ENCODE measurements at regions not wholly inside any gene's neighbourhood (a gene's known extent, or its start where the extent isn't known, plus 50 kb on each side); places are given as distances from the start of the nearest gene placed in this dataset.

DNA sequence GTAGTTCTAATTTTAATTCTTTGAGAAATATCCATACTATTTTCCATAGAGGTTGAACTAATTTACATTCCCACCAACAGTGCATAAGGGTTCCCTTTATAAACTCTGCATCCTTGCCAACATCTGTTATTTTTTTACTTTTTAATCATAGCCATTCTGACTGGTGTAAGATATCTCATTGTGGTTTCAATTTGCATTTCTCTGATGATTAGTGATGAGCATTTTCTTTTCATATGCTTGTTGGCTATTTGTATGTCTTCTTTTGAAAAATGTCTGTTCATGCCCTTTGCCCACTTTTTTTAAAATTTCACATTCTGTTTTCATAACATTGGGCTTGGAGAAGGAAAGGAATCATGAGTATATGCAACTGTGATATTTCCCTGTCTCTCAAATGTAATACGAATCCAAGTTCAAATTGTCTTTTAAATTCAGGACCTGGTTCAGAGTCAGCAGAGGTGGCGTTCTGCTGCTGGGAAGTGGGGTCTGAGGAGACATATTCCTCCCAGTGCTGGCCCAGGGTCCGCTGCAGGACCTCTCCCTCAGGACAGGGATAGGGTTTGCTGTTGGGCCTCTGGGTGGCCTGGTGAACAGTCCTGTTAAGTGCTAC is 81.2 kb upstream of the ETV6 start:
- no peak for DNase-seq

DNA sequence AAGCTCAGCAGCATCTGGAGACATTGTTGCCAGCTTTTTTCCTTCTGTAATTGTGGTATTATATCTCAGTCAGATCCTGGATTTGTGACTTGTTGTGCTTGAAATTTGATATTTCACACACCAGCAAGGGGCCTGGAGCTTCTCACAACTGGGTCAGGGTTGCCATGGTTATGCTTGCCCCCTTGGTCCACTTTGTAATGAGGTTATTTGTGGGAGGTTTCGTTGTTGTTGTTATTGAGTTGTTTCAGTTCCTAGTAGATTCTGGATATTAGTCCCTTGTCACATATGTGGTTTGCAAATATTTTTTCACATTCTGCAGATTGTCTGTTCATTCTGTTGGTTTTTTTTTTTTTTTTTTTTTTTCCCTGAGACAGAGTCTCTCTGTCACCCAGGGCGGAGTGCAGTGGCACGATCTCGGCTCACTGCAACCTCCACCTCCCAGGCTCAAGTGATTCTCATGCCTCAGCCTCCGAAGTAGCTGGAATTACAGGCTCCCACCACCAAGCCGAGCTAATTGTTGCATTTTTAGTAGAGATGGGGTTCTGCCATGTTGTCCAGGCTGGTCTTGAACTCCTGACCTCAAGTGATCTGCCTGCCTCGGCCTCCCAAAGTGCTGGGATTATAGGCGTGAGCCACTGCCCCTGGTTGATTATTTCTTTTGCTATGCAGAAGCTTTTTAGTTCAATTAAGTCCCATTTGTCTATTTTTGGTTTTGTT is 80.6 kb upstream of the ETV6 start:
- DNase-seq: no peak

DNA sequence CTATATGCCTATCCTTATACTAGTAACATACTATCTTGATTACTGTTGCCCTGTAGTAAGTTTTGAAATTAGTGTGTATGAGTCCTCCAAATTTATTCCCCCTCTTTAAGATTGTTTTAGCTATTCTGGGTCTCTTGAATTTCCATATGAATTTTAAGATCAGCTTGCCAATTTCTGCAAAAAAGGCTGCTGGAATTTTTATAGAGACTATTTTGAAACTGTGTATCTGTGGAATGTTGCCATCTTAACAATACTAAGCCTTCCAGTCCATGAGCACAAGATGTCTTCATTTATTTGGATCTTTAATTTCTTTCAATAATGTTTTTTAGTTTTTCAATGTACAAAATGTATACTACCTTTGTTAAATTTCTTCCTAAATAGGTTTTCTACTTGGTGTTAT is 79.8 kb upstream of the ETV6 start:
- no peak for DNase-seq

DNA sequence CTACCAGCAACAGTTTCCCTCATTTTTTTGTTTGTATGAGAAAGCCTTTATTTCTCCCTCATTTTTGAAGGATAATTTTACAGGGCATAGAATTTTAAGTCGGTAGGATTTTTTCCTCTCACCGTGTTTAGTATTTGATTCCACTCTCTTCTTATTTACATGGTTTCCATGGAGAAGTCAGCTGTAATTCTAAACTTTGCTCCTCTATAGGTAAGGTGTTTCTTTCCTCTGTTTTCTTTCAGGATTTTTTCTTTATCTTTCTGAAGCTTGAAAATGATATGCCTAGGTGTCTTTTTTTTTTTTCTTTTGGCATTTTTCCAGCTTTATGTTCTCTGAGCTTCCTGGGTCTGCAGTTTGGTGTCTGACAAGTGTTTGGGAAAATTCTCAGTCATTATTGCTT is 75.6 kb upstream of the ETV6 start:
- no peak for DNase-seq

DNA sequence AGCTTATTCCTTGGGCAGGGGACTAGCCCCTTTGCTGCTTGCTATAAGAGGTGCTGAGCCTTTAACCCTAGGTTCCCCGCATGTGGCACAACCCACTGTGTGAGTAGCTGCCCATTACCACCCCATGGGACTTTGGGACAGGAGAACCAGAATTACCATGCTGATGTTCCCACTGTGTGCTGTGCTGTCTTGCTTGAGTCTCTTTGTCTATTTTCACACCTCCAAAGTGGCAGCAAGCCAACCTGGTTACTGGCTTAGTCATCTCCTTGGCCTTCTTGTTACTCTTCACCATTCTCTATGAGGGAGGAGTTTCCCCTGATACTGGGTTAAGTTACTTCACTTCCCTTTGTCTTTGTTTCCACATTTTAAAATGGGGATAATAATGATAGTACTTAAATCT is 73.4 kb upstream of the ETV6 start:
- no peak for DNase-seq

DNA sequence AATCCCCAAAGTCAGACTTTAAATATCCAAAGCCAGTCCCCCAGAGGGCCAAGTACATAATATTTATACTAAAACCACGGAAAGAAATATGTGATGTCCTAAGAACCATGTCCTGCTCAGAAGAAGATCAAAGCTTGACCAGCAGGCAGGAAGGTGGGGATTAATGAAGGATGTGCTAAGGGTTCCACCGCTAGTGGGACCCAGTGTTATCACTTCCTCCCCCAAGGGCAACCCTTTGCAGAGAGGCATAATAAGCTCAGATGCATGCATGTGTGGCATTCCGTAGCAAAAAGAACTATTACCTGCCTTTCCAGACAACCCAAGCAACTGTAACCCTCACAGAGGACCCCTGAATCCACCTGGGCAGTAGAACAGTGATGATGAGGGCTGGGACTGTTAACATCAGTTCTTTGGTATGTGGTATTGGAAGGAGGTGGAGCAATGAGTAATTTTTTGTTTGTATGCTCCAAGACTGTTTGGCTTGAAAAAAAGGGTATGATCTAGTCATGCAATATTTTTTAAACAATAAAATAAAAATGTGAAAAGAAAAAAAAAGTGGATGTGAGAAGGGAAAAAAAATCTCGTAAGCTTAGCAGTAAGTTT is 71.7 kb upstream of the ETV6 start:
- DNase-seq: no peak

DNA sequence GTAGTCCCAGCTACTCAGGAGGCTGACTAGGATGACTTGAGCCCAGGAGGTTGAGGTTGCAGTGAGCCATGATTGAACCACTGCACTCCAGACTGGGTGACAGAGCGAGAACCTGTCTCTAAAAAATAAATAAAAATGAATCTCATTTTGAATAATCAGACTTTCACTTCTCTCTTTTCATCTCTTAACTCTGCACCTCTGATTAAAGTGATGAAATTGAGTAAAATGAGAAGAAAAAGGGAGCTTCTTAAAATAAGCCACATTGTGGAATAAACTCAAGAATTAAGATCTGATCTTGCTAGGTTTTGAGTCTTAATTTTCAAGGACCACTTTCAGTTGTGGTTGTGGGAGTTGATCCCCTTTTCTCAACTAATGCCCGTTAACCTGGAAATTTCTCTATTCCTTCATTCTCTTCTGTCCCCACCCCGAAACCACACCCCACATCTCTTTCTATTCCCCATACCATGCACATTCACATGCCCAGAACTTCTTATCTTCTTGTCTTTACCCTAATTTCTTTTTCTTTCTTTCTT is 70.9 kb upstream of the ETV6 start:
- DNase-seq: no peak

DNA sequence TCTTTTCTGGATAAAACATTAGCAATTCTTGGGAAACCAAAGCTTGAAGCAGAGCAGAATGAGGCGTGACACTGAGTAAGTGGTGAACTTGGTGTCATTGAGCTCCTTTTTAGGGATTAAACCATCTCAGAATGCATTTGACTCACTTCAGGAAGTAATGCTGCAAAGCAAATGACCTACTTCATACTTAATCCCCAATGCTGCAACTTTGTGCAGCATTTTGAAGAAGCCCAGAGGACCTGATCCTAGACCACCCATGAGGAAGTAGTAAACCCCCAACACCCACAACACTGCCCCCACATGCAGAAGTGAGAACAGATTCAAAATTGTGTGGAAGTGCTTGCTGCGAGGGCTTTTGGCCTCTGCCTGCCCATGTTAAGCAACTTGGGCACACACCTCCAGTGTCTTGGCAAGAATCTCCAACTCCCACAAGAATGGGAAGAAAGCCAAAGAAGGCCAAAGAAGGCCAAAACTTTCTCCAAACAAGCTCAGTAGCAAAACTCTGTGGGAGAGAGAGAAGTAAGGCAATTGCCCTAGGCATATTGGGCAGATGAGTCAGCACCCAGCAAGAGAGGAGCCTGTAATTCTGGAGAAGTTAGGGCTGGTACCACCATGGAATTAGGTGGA is 69.2 kb upstream of the ETV6 start:
- DNase-seq: peak in 4 of 56 donors; percentile 3 to 21 (median 7)

DNA sequence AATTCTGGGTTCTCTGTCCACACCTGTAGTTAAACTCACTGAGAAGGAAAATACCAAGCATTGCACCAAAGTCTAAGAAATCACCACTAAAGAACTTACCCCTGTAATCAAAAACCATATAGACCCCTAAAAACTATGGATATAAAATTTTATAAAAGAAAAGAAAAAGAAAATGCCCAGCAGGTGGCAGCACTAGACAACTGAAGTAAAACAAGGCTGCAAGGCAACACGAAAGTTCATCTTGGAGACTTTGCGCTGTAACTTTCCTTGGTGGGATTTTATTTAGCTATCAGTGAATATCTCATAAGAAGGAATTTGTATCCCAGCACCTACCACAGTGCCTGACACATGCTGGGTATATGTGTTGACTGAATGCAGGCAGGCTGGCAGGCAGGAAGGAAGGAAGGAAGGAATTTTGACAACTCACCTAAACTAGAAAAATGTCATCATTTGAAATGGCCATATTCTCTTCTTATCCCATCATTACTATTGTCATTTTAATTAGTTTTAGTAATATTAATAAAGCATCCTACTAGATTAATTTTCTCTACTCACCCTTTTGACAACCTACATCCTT is 68.2 kb upstream of the ETV6 start:
- peak in 25 of 56 donors; percentile 2 to 81 (median 10) for DNase-seq

DNA sequence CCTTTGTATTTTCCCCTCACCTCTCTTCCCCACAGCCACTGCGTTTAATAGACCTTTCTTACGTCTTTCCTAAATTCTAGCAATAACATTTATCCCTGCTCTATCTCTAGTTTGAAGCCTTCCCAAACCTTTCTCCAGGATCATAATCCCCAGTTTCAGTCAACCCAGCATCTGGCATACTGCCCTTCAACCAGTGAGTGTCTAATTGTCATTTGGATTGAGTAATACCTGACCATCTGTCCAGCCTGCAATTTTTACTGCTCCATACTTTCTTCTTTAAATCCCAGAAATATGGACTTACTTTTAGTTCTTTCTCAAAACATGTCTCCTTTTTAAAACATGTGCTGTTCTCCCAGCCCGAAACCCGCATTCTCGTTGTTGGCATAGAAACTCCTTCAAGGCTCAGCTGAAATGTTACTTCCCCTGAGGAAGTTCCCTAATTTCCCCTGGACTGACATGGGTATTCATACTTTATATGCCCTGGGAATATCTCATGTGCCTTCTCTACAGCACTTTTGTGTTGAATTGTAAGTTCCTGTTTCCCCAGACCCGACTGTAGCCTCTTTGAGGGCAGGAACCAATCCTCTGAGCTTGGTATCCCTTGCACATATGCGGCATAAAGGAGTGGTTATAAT is 65.1 kb upstream of the ETV6 start:
- no peak for DNase-seq

DNA sequence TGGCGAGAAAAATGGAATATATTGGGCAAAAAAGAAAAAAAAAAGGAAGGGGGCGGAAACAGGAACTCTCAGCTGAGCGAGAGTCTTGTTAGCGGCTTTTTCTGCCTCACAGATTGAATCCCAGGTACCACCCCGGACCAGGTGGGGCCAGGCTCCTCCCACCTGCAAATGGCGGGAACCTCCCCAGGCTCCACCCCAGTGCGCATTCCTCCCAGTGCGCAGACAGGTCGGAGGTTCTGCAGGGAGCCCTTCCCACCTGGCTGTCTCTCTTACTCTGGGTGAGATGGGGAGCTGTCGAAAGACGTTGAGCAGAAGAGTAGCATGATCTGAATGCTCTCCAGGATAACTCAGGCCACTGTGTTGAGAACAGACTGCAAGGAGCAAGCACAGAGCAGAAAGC is 57.0 kb upstream of the ETV6 start:
- DNase-seq: no peak

DNA sequence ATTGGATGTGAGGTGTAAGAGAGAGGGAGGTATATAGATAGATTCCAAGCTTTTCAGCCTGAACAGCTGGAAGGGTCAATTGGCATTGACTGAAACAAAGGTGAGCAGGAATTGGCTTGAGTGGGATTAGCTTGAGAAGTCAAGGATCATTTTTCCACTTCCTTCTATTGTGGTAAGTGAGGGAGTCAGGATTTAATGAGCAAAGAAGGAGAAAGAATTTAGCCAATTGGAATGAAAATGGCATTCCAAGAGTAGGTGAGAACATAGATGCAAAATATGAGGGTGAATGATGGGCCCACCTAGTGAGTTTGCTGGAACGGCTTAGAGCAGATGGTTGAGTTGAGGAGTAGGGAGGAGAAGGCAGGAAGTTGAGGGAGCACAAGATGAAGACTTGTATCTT is 56.5 kb upstream of the ETV6 start:
- DNase-seq: no peak

DNA sequence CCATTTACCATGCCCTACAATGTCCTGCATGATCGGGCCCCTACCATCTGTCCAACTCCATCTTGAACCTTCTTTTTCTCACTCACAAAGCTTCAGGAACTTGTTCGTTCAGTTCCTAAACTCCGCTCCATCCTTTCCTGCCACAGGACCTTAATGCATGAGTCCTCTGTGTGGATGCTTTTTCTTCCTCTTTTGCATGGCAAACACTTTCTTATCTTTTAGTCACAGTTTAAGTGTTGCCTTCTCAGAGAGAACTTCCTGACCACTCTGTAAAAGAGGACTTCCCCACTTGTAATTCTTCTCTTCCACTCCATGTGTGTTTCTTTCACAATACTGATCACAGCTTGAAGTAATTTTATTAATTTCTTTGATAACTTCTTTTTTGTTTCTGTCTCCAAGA is 54.4 kb upstream of the ETV6 start:
- DNase-seq: no peak

DNA sequence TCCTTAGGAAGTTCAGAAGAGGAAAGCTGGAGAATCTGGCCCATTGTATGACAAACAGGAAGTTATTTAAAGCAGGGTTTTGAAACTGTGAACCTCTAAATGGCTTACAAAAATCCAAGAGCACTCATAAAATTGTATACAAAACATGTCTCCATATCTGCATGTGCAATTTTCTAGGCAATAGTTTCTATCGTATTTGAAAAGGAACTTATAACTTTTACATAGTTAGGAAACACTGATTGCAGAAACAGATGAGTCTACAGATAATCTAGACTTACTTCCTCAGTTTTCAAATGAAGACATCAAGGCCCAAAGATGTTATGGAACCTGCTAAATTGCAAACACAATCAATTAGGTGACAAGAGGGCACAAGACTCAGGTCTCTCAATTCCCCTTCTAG is 53.3 kb upstream of the ETV6 start:
- DNase-seq: no peak

DNA sequence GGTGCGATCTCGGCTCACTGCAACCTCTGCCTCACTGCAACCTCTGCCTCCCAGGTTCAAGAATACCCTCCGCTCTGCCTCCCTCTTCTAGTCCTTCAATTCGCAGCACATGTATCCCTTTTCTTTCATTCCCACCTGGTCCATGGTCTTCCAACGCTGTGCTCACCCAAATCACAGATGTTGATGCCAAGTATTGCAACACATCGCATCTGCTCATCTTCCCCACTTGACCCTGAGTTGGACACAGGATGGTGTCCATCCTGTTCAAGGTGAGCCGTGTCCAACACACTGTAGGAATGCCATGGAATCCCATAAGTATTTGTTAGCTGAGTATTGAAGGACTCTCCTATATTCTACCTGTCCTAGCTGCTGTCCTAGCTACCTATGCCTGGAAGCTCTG is 50.6 kb upstream of the ETV6 start:
- DNase-seq: no peak
